ENCODE measurements at regions not wholly inside any gene's neighbourhood (a gene's known extent, or its start where the extent isn't known, plus 50 kb on each side); places are given as distances from the start of the nearest gene placed in this dataset.

GRCh38 chrX:4876268-4876667 lies 1162.8 kb upstream of the PRKX start:
- dilution Hi-C loops (cut with MboI; ENCODE audit: extremely low pct_ligation_motif_present, low sequenced_read_pairs), result no loop called here
- DNase-seq (ENCODE audit: low read depth, low spot score) (no peak), FAIRE-seq (no peak)
- no peaks in the 10 kb centered on the region for H3K4me1 ChIP-seq (ENCODE audit: control insufficient read depth, extremely low read depth, insufficient read depth, low read length)
- no peak overlapping the region for H2AFZ ChIP-seq (ENCODE audit: control insufficient read depth, low read length)
- H3K79me2 ChIP-seq (ENCODE audit: control insufficient read depth, insufficient read depth, low read length), result no peaks in the 10 kb centered on the region
- no peak overlapping the region for H3K4me2 ChIP-seq (ENCODE audit: control insufficient read depth, extremely low read depth, insufficient read depth, low read depth, low read length)
- no peaks in the 10 kb centered on the region for H3K36me3 ChIP-seq (ENCODE audit: control insufficient read depth in 2 of 2, extremely low read depth in 1 of 2, insufficient read depth in 2 of 2, low read length in 2 of 2)
- H3K27ac ChIP-seq (ENCODE audit: control insufficient read depth, insufficient read depth, low read length), result no peak overlapping the region
- TF ChIP-seq CTCF (optimal IDR thresholded peaks at IDR 0.05 in 1 of 3, IDR thresholded peaks at IDR 0.05 in 1 of 3, conservative IDR thresholded peaks at IDR 0.05 in 1 of 3; ENCODE audit: extremely low read depth in 1 of 3, insufficient read depth in 2 of 3, low read length in 3 of 3) (no peak), EZH2 (IDR thresholded peaks at IDR 0.05; ENCODE audit: low read length) (no peak)
- H3K4me3 ChIP-seq (ENCODE audit: control insufficient read depth in 2 of 3, extremely low read depth in 1 of 3, insufficient read depth in 2 of 3, low read depth in 1 of 3, low read length in 3 of 3), result no peak overlapping the region
- no peaks in the 10 kb centered on the region for H4K20me1 ChIP-seq (ENCODE audit: control insufficient read depth, extremely low read depth, insufficient read depth, low read length)
- peaks cover 1% of the 10 kb centered on the region for H3K9me3 ChIP-seq (ENCODE audit: control insufficient read depth, low read depth, low read length)
- no peak overlapping the region for H3K9ac ChIP-seq (ENCODE audit: control insufficient read depth, extremely low read depth, insufficient read depth, low read length)
- H3K27me3 ChIP-seq (ENCODE audit: control insufficient read depth, extremely low read depth, insufficient read depth, low read length), result no peaks in the 10 kb centered on the region
- H3K9me1 ChIP-seq (ENCODE audit: control insufficient read depth, extremely low read depth, insufficient read depth, low read length), result no peaks in the 10 kb centered on the region

- TF ChIP-seq EZH2 (IDR thresholded peaks at IDR 0.05; ENCODE audit: low read length) (no peak), CTCF (optimal IDR thresholded peaks at IDR 0.05 in 1 of 3, IDR thresholded peaks at IDR 0.05 in 1 of 3, conservative IDR thresholded peaks at IDR 0.05 in 1 of 3; ENCODE audit: extremely low read depth in 1 of 3, insufficient read depth in 2 of 3, low read length in 3 of 3) (no peak)
- H3K9me1 ChIP-seq (ENCODE audit: control insufficient read depth, extremely low read depth, insufficient read depth, low read length), result no peaks in the 10 kb centered on the region
- DNase-seq (ENCODE audit: low read depth, low spot score), result no peak
- no peak overlapping the region for H3K9ac ChIP-seq (ENCODE audit: control insufficient read depth, extremely low read depth, insufficient read depth, low read length)
- H3K36me3 ChIP-seq (ENCODE audit: control insufficient read depth in 2 of 2, extremely low read depth in 1 of 2, insufficient read depth in 2 of 2, low read length in 2 of 2), result no peaks in the 10 kb centered on the region
- no peak overlapping the region for H3K4me3 ChIP-seq (ENCODE audit: control insufficient read depth in 2 of 3, extremely low read depth in 1 of 3, insufficient read depth in 2 of 3, low read depth in 1 of 3, low read length in 3 of 3)
- H3K4me1 ChIP-seq (ENCODE audit: control insufficient read depth, extremely low read depth, insufficient read depth, low read length), result no peaks in the 10 kb centered on the region
- no peaks in the 10 kb centered on the region for H4K20me1 ChIP-seq (ENCODE audit: control insufficient read depth, extremely low read depth, insufficient read depth, low read length)
- H3K79me2 ChIP-seq (ENCODE audit: control insufficient read depth, insufficient read depth, low read length), result no peaks in the 10 kb centered on the region
- H2AFZ ChIP-seq (ENCODE audit: control insufficient read depth, low read length), result no peak overlapping the region
- FAIRE-seq, result no peak
- dilution Hi-C loops (cut with MboI; ENCODE audit: extremely low pct_ligation_motif_present, low sequenced_read_pairs), result no loop called here
- no peaks in the 10 kb centered on the region for H3K9me3 ChIP-seq (ENCODE audit: control insufficient read depth, low read depth, low read length)
- H3K4me2 ChIP-seq (ENCODE audit: control insufficient read depth, extremely low read depth, insufficient read depth, low read depth, low read length), result no peak overlapping the region
- no peaks in the 10 kb centered on the region for H3K27me3 ChIP-seq (ENCODE audit: control insufficient read depth, extremely low read depth, insufficient read depth, low read length)
- no peak overlapping the region for H3K27ac ChIP-seq (ENCODE audit: control insufficient read depth, insufficient read depth, low read length)
Measured at GRCh38 chrX:4851534-4851933, 1138.1 kb upstream of the PRKX start.
